HepG2 (cell line): ENCODE measurements at regions not wholly inside any gene's neighbourhood (a gene's known extent, or its start where the extent isn't known, plus 50 kb on each side); places are given as distances from the start of the nearest gene placed in this dataset.

Experiments
- ARNT2 ChIP-seq: sonication (generic); formaldehyde crosslinking; IDR thresholded peaks from 2 replicates; pipeline ENCODE4 v1.8.0; 2022; ENCODE audit warnings: mild to moderate bottlenecking, low read depth, missing genetic modification reagents, moderate library complexity
- ATAD3A ChIP-seq: sonication (generic); formaldehyde crosslinking; IDR thresholded peaks from 2 replicates; pipeline ENCODE4 v1.4.0; 2020; ENCODE audit warnings: missing genetic modification reagents
- CHCHD3 ChIP-seq: sonication (generic); formaldehyde crosslinking; IDR thresholded peaks from 2 replicates; pipeline ENCODE4 v1.8.0; 2022; ENCODE audit warnings: mild to moderate bottlenecking, missing genetic modification reagents, moderate library complexity
- GZF1 ChIP-seq: sonication (generic); formaldehyde crosslinking; IDR thresholded peaks from 2 replicates; pipeline ENCODE4 v1.5.1; 2020; ENCODE audit warnings: mild to moderate bottlenecking, missing genetic modification reagents
- HNRNPLL ChIP-seq: fragments of 200-400 bp; formaldehyde crosslinking; IDR thresholded peaks from 2 replicates; pipeline ENCODE4 v1.6.1; 2017; ENCODE audit warnings: mild to moderate bottlenecking, low read depth, low read length; ENCODE audit not compliant: poor library complexity, severe bottlenecking
- KLF15 ChIP-seq: sonication (generic); formaldehyde crosslinking; IDR thresholded peaks from 2 replicates; pipeline ENCODE4 v1.8.1; 2023; ENCODE audit warnings: borderline replicate concordance, mild to moderate bottlenecking, inconsistent platforms, missing genetic modification reagents, mixed read lengths
- LCORL ChIP-seq, 2 experiments: fragments of 450-650 bp in 1 of 2; sonication (generic) in 1 of 2; formaldehyde crosslinking in 1 of 2; IDR thresholded peaks; 2 replicates each; pipeline versions ENCODE4 v1.5.0 to v1.6.1; 2017 to 2020; ENCODE audit warnings: antibody characterized with exemption in 1 of 2, missing genetic modification reagents in 1 of 2
- PITX1 ChIP-seq: sonication (generic); formaldehyde crosslinking; IDR thresholded peaks from 2 replicates; pipeline ENCODE4 v1.5.1; 2020; ENCODE audit warnings: mild to moderate bottlenecking, missing genetic modification reagents
- RFX3 ChIP-seq: IDR thresholded peaks from 2 replicates; pipeline ENCODE4 v1.6.1; 2016; ENCODE audit warnings: missing biosample characterization, missing genetic modification reagents
- SNRNP70 ChIP-seq: fragments of 200-400 bp; formaldehyde crosslinking; IDR thresholded peaks from 2 replicates; pipeline ENCODE4 v1.6.1; 2017; ENCODE audit warnings: mild to moderate bottlenecking, low read depth, low read length, moderate library complexity
- TAF15 ChIP-seq: fragments of 200-400 bp; formaldehyde crosslinking; IDR thresholded peaks from one replicate; pipeline ENCODE4 v1.6.1; 2018; ENCODE audit warnings: mild to moderate bottlenecking, low read depth, low read length; ENCODE audit not compliant: poor library complexity, severe bottlenecking
- TOPORS ChIP-seq: sonication (generic); formaldehyde crosslinking; IDR thresholded peaks from 2 replicates; pipeline ENCODE4 v1.8.0; 2023; ENCODE audit warnings: mild to moderate bottlenecking, missing genetic modification reagents
- ZNF225 ChIP-seq: sonication (generic); formaldehyde crosslinking; IDR thresholded peaks from 2 replicates; pipeline ENCODE4 v1.4.0; 2020; ENCODE audit warnings: mild to moderate bottlenecking, missing genetic modification reagents
- ZNF333 ChIP-seq: sonication (generic); formaldehyde crosslinking; IDR thresholded peaks from 2 replicates; pipeline ENCODE4 v1.4.0; 2020; ENCODE audit warnings: mild to moderate bottlenecking, missing genetic modification reagents, borderline replicate concordance
- ZNF354B ChIP-seq: sonication (generic); formaldehyde crosslinking; IDR thresholded peaks from 2 replicates; pipeline ENCODE4 v1.8.0; 2022; ENCODE audit warnings: mild to moderate bottlenecking, missing genetic modification reagents
- ZNF549 ChIP-seq: sonication (generic); formaldehyde crosslinking; IDR thresholded peaks from 2 replicates; pipeline ENCODE4 v1.5.0; 2020; ENCODE audit warnings: missing genetic modification reagents
- ZSCAN30 ChIP-seq: sonication (generic); formaldehyde crosslinking; IDR thresholded peaks from 2 replicates; pipeline ENCODE4 v1.5.0; 2020; ENCODE audit warnings: mild to moderate bottlenecking, missing genetic modification reagents
- TF ChIP-seq, protein P1 (sequence below): sonication (generic); formaldehyde crosslinking; IDR thresholded peaks from 2 replicates; pipeline ENCODE4 v1.5.0; 2020; ENCODE audit warnings: missing genetic modification reagents
- TF ChIP-seq, protein P2 (sequence below): sonication (generic); formaldehyde crosslinking; IDR thresholded peaks from 2 replicates; pipeline ENCODE4 v1.4.0; 2020; ENCODE audit warnings: missing genetic modification reagents
- TF ChIP-seq, protein P3 (sequence below): sonication (generic); formaldehyde crosslinking; IDR thresholded peaks from 2 replicates; pipeline ENCODE4 v1.4.0; 2020; ENCODE audit warnings: missing genetic modification reagents
- TF ChIP-seq, protein P4 (sequence below): sonication (generic); formaldehyde crosslinking; IDR thresholded peaks from 2 replicates; pipeline ENCODE4 v1.5.0; 2020; ENCODE audit warnings: missing genetic modification reagents
- TF ChIP-seq, protein P5 (sequence below): fragments of 450-650 bp; IDR thresholded peaks from 2 replicates; pipeline ENCODE4 v1.6.1; 2017
- TF ChIP-seq, protein P6 (sequence below): sonication (generic); formaldehyde crosslinking; IDR thresholded peaks from 2 replicates; pipeline ENCODE4 v1.4.0; 2020; ENCODE audit warnings: mild to moderate bottlenecking, missing genetic modification reagents

DNA sequence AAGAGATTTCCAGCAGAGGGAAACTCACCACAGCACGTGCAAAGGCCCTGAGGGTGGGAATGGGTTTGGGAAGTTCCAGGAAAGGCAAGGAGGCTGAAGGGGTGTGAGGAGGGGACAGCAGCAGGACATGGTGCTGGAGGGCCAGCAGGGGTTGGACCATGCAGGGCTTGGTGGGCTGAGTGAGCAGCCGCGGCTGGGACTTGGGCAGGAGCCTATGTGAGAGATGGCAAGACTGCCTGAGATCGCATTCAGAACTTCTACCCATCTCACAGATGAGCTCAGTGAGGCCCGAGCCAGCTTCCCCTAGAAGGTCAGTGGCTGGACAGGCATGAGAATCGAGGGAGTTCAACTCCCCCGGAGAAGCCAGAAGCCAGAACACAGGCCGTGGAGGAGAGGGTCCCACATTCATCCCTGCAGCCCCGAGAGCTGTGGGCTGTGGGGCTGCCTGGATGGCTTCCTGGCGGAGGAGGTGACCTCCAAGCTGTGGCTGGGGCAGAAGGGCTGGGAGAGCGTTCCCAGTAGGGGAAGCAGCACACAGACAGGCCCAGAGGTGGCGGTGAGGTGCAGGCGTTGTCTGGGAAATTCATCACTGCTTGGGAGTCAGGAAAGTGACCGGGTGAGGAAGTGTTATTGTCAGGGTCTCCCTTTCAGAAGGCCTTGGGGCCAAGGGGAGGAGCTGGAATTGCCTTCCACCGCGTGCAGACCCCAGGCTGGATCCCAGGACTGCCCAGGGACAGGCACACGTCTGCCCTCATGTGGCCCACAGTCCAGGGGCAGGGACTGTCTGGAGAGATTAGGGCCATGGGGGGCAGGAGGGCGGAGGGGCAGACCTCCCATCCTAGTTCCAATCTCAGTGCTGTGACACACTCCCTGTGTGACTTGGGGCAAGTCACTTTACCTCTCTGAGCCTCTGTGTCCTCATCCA lies 103.8 kb downstream of the CEBPB start (continued):
- TF ChIP-seq, protein P1, sequence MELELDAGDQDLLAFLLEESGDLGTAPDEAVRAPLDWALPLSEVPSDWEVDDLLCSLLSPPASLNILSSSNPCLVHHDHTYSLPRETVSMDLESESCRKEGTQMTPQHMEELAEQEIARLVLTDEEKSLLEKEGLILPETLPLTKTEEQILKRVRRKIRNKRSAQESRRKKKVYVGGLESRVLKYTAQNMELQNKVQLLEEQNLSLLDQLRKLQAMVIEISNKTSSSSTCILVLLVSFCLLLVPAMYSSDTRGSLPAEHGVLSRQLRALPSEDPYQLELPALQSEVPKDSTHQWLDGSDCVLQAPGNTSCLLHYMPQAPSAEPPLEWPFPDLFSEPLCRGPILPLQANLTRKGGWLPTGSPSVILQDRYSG = no peak
- TF ChIP-seq ZNF549 (CRISPR knock-in tag) = no peak
- TF ChIP-seq KLF15 (CRISPR knock-in tag) = no peak
- TF ChIP-seq ATAD3A (CRISPR knock-in tag) = no peak
- TF ChIP-seq GZF1 (CRISPR knock-in tag) = no peak
- no peak for TF ChIP-seq TAF15
- TF ChIP-seq RFX3 (CRISPR knock-in tag) = no peak
- no peak for TF ChIP-seq SNRNP70
- no peak for TF ChIP-seq HNRNPLL
- TF ChIP-seq, protein P2, sequence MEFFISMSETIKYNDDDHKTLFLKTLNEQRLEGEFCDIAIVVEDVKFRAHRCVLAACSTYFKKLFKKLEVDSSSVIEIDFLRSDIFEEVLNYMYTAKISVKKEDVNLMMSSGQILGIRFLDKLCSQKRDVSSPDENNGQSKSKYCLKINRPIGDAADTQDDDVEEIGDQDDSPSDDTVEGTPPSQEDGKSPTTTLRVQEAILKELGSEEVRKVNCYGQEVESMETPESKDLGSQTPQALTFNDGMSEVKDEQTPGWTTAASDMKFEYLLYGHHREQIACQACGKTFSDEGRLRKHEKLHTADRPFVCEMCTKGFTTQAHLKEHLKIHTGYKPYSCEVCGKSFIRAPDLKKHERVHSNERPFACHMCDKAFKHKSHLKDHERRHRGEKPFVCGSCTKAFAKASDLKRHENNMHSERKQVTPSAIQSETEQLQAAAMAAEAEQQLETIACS (CRISPR knock-in tag) = no peak
- TF ChIP-seq, protein P3, sequence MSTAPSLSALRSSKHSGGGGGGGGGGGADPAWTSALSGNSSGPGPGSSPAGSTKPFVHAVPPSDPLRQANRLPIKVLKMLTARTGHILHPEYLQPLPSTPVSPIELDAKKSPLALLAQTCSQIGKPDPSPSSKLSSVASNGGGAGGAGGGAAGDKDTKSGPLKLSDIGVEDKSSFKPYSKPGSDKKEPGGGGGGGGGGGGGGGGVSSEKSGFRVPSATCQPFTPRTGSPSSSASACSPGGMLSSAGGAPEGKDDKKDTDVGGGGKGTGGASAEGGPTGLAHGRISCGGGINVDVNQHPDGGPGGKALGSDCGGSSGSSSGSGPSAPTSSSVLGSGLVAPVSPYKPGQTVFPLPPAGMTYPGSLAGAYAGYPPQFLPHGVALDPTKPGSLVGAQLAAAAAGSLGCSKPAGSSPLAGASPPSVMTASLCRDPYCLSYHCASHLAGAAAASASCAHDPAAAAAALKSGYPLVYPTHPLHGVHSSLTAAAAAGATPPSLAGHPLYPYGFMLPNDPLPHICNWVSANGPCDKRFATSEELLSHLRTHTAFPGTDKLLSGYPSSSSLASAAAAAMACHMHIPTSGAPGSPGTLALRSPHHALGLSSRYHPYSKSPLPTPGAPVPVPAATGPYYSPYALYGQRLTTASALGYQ (CRISPR knock-in tag) = no peak
- TF ChIP-seq, protein P4, sequence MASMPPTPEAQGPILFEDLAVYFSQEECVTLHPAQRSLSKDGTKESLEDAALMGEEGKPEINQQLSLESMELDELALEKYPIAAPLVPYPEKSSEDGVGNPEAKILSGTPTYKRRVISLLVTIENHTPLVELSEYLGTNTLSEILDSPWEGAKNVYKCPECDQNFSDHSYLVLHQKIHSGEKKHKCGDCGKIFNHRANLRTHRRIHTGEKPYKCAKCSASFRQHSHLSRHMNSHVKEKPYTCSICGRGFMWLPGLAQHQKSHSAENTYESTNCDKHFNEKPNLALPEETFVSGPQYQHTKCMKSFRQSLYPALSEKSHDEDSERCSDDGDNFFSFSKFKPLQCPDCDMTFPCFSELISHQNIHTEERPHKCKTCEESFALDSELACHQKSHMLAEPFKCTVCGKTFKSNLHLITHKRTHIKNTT (CRISPR knock-in tag) = no peak
- TF ChIP-seq, protein P5, sequence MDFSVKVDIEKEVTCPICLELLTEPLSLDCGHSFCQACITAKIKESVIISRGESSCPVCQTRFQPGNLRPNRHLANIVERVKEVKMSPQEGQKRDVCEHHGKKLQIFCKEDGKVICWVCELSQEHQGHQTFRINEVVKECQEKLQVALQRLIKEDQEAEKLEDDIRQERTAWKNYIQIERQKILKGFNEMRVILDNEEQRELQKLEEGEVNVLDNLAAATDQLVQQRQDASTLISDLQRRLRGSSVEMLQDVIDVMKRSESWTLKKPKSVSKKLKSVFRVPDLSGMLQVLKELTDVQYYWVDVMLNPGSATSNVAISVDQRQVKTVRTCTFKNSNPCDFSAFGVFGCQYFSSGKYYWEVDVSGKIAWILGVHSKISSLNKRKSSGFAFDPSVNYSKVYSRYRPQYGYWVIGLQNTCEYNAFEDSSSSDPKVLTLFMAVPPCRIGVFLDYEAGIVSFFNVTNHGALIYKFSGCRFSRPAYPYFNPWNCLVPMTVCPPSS = no peak
- no peak for TF ChIP-seq CHCHD3 (CRISPR knock-in tag)
- TF ChIP-seq ZNF225 (CRISPR knock-in tag) = peak; percentile 87; the same call in 1 of the 2 replicates
- 0 out of 2 replicates have a peak, but pooled peaks have one; percentile 65 for TF ChIP-seq ZNF333 (CRISPR knock-in tag)
- no peak for TF ChIP-seq PITX1
- no peak for TF ChIP-seq TOPORS
- peak; percentile 64; the same call in 1 of the 2 replicates for TF ChIP-seq ARNT2 (CRISPR knock-in tag)
- TF ChIP-seq LCORL (IDR thresholded peaks at IDR 0.05) = no peak
- TF ChIP-seq LCORL (CRISPR knock-in tag; IDR thresholded peaks at IDR 0.05) = peak; percentile 70; the same call in 1 of the 2 replicates
- TF ChIP-seq, protein P6, sequence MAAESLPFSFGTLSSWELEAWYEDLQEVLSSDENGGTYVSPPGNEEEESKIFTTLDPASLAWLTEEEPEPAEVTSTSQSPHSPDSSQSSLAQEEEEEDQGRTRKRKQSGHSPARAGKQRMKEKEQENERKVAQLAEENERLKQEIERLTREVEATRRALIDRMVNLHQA (CRISPR knock-in tag) = no peak
- TF ChIP-seq ZNF354B (CRISPR knock-in tag) = no peak
- TF ChIP-seq ZSCAN30 (CRISPR knock-in tag) = no peak
